K562 (cell line): ENCODE measurements at regions not wholly inside any gene's neighbourhood (a gene's known extent, or its start where the extent isn't known, plus 50 kb on each side); places are given as distances from the start of the nearest gene placed in this dataset.

ENCODE experiments used
- BHLHE40 ChIP-seq: IDR thresholded peaks from 2 replicates; pipeline ENCODE4 v1.6.1; 2011; ENCODE audit warnings: low read length, improper control_type of control experiment
- CBFB ChIP-seq: sonication (generic); formaldehyde crosslinking; IDR thresholded peaks from 2 replicates; pipeline ENCODE4 v1.4.0; 2020; ENCODE audit warnings: mild to moderate bottlenecking, missing genetic modification reagents
- CBX3 ChIP-seq, 2 experiments: IDR thresholded peaks; 1 replicate in 1 of 2; 2 replicates in 1 of 2; pipeline ENCODE4 v1.6.1; 2012; ENCODE audit warnings: inconsistent platforms in 2 of 2, low read length in 2 of 2, borderline replicate concordance in 1 of 2, control low read depth in 1 of 2
- EP300 ChIP-seq: IDR thresholded peaks from 2 replicates; pipeline ENCODE4 v1.6.1; 2012; ENCODE audit warnings: low read length, improper control_type of control experiment
- ESRRB ChIP-seq: fragments of 250-450 bp; sonication (Bioruptor Pico); IDR thresholded peaks from 2 replicates; pipeline ENCODE4 v1.5.0; 2020; ENCODE audit warnings: mild to moderate bottlenecking, moderate library complexity, borderline replicate concordance
- ETV6 ChIP-seq, 3 experiments: fragments of 150-350 bp in 1 of 3; sonication (generic) in 1 of 3; formaldehyde crosslinking in 1 of 3; IDR thresholded peaks; 2 replicates each; pipeline versions ENCODE4 v1.6.1 to v1.8.0; 2014 to 2022; ENCODE audit warnings: borderline replicate concordance in 2 of 3, low read depth in 2 of 3, antibody characterized with exemption in 1 of 3, low read length in 1 of 3, mild to moderate bottlenecking in 1 of 3, missing genetic modification reagents in 1 of 3
- GTF2A2 ChIP-seq: IDR thresholded peaks from 2 replicates; pipeline ENCODE4 v1.6.1; 2016; ENCODE audit warnings: mild to moderate bottlenecking, missing genetic modification characterization, missing compliant biosample characterization
- HDAC1 ChIP-seq, 2 experiments: fragments of 450-650 bp; IDR thresholded peaks; 2 replicates each; pipeline ENCODE4 v1.6.1; 2016 to 2017; ENCODE audit warnings: inconsistent platforms in 1 of 2, mild to moderate bottlenecking in 1 of 2, moderate library complexity in 1 of 2
- ILK ChIP-seq: fragments of 450-650 bp; IDR thresholded peaks from 2 replicates; pipeline ENCODE4 v1.6.1; 2016; ENCODE audit warnings: missing genetic modification characterization, low read depth, mild to moderate bottlenecking, missing compliant biosample characterization, moderate library complexity, borderline replicate concordance
- MXI1 ChIP-seq: IDR thresholded peaks from 2 replicates; pipeline ENCODE4 v1.6.1; 2011; ENCODE audit warnings: low read depth, mild to moderate bottlenecking, improper control_type of control experiment, low read length
- NR2C1 ChIP-seq, 2 experiments: fragments of 450-650 bp; IDR thresholded peaks; 2 replicates each; pipeline ENCODE4 v1.6.1; 2017; ENCODE audit warnings: mild to moderate bottlenecking in 2 of 2, antibody characterized with exemption in 1 of 2, inconsistent platforms in 1 of 2, missing compliant biosample characterization in 1 of 2, missing genetic modification characterization in 1 of 2
- RAD51 ChIP-seq: fragments of 450-650 bp; IDR thresholded peaks from 2 replicates; pipeline ENCODE4 v1.7.1; 2016; ENCODE audit warnings: low read depth, mild to moderate bottlenecking, borderline replicate concordance
- SP2 ChIP-seq: IDR thresholded peaks from 2 replicates; pipeline ENCODE4 v1.6.1; 2011; ENCODE audit warnings: mild to moderate bottlenecking, low read depth, low read length, moderate library complexity; ENCODE audit not compliant: poor library complexity, severe bottlenecking; ENCODE audit errors: extremely low read depth
- TAF15 ChIP-seq: fragments of 200-400 bp; formaldehyde crosslinking; IDR thresholded peaks from 2 replicates; pipeline ENCODE4 v1.6.1; 2017; ENCODE audit warnings: mild to moderate bottlenecking, low read depth, low read length, moderate library complexity
- YY1 ChIP-seq, 3 experiments: IDR thresholded peaks; 2 replicates each; pipeline ENCODE4 v1.6.1; 2011; ENCODE audit warnings: low read length in 2 of 3, mild to moderate bottlenecking in 2 of 3, moderate library complexity in 2 of 3, borderline replicate concordance in 1 of 3, control low read depth in 1 of 3, low read depth in 1 of 3; ENCODE audit not compliant: insufficient read depth in 3 of 3, insufficient replicate concordance in 2 of 3, control insufficient read depth in 1 of 3, insufficient read length in 1 of 3; ENCODE audit errors: extremely low read depth in 1 of 3
- ZFPM2 ChIP-seq: fragments of 250-450 bp; sonication (Bioruptor Pico); IDR thresholded peaks from 2 replicates; pipeline ENCODE4 v1.5.1; 2022; ENCODE audit warnings: mild to moderate bottlenecking
- ZNF184 ChIP-seq: sonication (generic); formaldehyde crosslinking; IDR thresholded peaks from 2 replicates; pipeline ENCODE4 v1.5.0; 2020; ENCODE audit warnings: missing genetic modification reagents
- ZNF436 ChIP-seq: fragments of 250-450, 450-650 bp; sonication (Bioruptor Pico); formaldehyde crosslinking; IDR thresholded peaks from 2 replicates; pipeline ENCODE4 v1.7.0; 2020; ENCODE audit warnings: mild to moderate bottlenecking
- ZNF57 ChIP-seq: fragments of 450-650 bp; formaldehyde crosslinking; IDR thresholded peaks from 2 replicates; pipeline ENCODE4 v1.4.0; 2020; ENCODE audit warnings: mild to moderate bottlenecking, moderate library complexity
- TF ChIP-seq, protein P1 (sequence below): fragments of 250-450 bp; sonication (Bioruptor Pico); IDR thresholded peaks from 2 replicates; pipeline ENCODE4 v1.4.0; 2020; ENCODE audit warnings: borderline replicate concordance
- TF ChIP-seq, protein P2 (sequence below): fragments of 450-650 bp; IDR thresholded peaks from 2 replicates; pipeline ENCODE4 v1.6.1; 2016; ENCODE audit warnings: mild to moderate bottlenecking
- TF ChIP-seq, protein P3 (sequence below): fragments of 200-800 bp; sonication (Bioruptor generic); IDR thresholded peaks from 2 replicates; pipeline ENCODE4 v1.6.1; 2017; ENCODE audit warnings: missing genetic modification characterization, missing compliant biosample characterization

DNA sequence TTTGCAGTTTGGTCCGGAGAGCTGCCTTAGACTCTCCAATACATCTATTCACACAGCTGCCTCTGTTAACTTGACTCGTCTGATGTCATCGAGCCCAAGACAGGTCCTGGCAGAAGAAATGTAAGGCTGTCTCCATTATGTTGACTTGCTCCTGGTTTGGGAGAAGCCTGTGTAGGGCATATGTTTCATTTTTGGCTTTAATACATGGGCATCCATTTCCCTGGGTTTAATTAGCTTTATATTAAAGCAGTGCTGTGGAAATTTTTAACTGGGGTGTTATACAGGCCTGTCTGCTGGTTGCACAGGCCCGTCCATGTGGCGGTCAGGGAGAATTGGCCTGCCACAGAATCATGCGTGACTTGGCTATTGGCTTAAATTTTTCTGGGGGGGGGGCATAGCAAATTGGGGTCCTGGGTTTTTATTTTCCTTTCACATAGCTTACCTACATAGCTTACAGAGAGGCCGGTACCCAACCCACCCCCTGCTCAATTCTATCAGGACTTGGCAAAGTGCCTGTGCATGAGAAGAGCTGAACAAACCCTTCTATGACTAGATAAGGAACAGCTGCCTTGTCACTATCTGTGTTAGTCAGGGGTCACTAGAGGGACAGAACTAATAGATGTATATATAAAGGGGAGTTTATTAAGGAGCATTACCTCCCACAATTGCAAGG, 123.5 kb upstream of the WDR1 start (continued):
- TF ChIP-seq SP2 (no peak), CBFB (CRISPR knock-in tag) (no peak), ESRRB (CRISPR knock-in tag) (no peak), ZNF184 (CRISPR knock-in tag) (no peak), ETV6 (IDR thresholded peaks at IDR 0.05; ENCODE audit: borderline replicate concordance in 1 of 2, low read depth in 2 of 2, low read length in 1 of 2) (no peak), ETV6 (CRISPR knock-in tag; IDR thresholded peaks at IDR 0.05; ENCODE audit: borderline replicate concordance) (no peak), MXI1 (no peak), ZNF436 (CRISPR knock-in tag) (no peak), RAD51 (no peak), EP300 (peak; percentile 79), YY1 (IDR thresholded peaks at IDR 0.05; ENCODE audit: borderline replicate concordance in 1 of 3, control insufficient read depth in 1 of 3, extremely low read depth in 1 of 3, insufficient read depth in 3 of 3, insufficient read length in 1 of 3, insufficient replicate concordance in 2 of 3, low read depth in 1 of 3, low read length in 2 of 3) (no peak), ILK (tag) (peak; percentile 19; the same call in 1 of the 2 replicates), TAF15 (no peak), ZNF57 (no peak), GTF2A2 (tag) (0 out of 2 replicates have a peak, but pooled peaks have one; percentile 23), CBX3 (IDR thresholded peaks at IDR 0.05; ENCODE audit: borderline replicate concordance in 1 of 2, low read length in 2 of 2) (no peak), NR2C1 (IDR thresholded peaks at IDR 0.05) (no peak), NR2C1 (tag; IDR thresholded peaks at IDR 0.05) (no peak; the same call in 1 of the 2 replicates), HDAC1 (IDR thresholded peaks at IDR 0.05) (no peak), BHLHE40 (peak; percentile 41; the same call in 1 of the 2 replicates), ZFPM2 (CRISPR knock-in tag) (no peak)
- TF ChIP-seq, protein P1, sequence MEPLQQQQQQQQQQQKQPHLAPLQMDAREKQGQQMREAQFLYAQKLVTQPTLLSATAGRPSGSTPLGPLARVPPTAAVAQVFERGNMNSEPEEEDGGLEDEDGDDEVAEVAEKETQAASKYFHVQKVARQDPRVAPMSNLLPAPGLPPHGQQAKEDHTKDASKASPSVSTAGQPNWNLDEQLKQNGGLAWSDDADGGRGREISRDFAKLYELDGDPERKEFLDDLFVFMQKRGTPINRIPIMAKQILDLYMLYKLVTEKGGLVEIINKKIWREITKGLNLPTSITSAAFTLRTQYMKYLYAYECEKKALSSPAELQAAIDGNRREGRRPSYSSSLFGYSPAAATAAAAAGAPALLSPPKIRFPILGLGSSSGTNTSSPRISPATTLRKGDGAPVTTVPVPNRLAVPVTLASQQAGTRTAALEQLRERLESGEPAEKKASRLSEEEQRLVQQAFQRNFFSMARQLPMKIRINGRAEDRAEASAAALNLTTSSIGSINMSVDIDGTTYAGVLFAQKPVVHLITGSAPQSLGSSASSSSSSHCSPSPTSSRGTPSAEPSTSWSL (CRISPR knock-in tag) = no peak
- TF ChIP-seq, protein P2, sequence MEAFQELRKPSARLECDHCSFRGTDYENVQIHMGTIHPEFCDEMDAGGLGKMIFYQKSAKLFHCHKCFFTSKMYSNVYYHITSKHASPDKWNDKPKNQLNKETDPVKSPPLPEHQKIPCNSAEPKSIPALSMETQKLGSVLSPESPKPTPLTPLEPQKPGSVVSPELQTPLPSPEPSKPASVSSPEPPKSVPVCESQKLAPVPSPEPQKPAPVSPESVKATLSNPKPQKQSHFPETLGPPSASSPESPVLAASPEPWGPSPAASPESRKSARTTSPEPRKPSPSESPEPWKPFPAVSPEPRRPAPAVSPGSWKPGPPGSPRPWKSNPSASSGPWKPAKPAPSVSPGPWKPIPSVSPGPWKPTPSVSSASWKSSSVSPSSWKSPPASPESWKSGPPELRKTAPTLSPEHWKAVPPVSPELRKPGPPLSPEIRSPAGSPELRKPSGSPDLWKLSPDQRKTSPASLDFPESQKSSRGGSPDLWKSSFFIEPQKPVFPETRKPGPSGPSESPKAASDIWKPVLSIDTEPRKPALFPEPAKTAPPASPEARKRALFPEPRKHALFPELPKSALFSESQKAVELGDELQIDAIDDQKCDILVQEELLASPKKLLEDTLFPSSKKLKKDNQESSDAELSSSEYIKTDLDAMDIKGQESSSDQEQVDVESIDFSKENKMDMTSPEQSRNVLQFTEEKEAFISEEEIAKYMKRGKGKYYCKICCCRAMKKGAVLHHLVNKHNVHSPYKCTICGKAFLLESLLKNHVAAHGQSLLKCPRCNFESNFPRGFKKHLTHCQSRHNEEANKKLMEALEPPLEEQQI = no peak
- TF ChIP-seq, protein P3, sequence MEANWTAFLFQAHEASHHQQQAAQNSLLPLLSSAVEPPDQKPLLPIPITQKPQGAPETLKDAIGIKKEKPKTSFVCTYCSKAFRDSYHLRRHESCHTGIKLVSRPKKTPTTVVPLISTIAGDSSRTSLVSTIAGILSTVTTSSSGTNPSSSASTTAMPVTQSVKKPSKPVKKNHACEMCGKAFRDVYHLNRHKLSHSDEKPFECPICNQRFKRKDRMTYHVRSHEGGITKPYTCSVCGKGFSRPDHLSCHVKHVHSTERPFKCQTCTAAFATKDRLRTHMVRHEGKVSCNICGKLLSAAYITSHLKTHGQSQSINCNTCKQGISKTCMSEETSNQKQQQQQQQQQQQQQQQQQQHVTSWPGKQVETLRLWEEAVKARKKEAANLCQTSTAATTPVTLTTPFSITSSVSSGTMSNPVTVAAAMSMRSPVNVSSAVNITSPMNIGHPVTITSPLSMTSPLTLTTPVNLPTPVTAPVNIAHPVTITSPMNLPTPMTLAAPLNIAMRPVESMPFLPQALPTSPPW (CRISPR knock-in tag) = peak; percentile 69
